ENCODE measurements at regions not wholly inside any gene's neighbourhood (a gene's known extent, or its start where the extent isn't known, plus 50 kb on each side); places are given as distances from the start of the nearest gene placed in this dataset.

- FAIRE-seq = no peak
- no peak for ATAC-seq
Observed at GRCh38 chr4:19372390-19372789, 879.3 kb upstream of the SLIT2 start.

GRCh38 chr4:19368800-19369199 is 882.9 kb upstream of the SLIT2 start:
- POLR2A ChIA-PET = no interaction called here
- Histone ChIP-seq H3K79me2 (ENCODE audit: control insufficient read depth, insufficient read depth, low read length) (no peaks in the 10 kb centered on the region), H3K4me2 (ENCODE audit: control insufficient read depth, insufficient read depth) (no peak overlapping the region), H3K27ac (ENCODE audit: control insufficient read depth, insufficient read depth) (no peak overlapping the region), H4K20me1 (ENCODE audit: control insufficient read depth, insufficient read depth) (no peaks in the 10 kb centered on the region), H3K27me3 (replicated peaks in 1 of 2; ENCODE audit: control insufficient read depth in 2 of 2, insufficient read depth in 2 of 2, low read length in 1 of 2) (no peaks in the 10 kb centered on the region), H3K9ac (ENCODE audit: control insufficient read depth, insufficient read depth, low read length) (no peak overlapping the region), H3K9me3 (replicated peaks; ENCODE audit: control insufficient read depth, insufficient read depth, low read length) (no peaks in the 10 kb centered on the region), H3K4me3 (no peak overlapping the region), H3K4me1 (ENCODE audit: control insufficient read depth, insufficient read depth, low read length) (no peaks in the 10 kb centered on the region), H2AFZ (ENCODE audit: control insufficient read depth, low read depth, low read length) (no peak overlapping the region), H3K36me3 (ENCODE audit: control insufficient read depth in 2 of 2, insufficient read depth in 2 of 2, low read length in 1 of 2) (no peaks in the 10 kb centered on the region)
- in situ Hi-C loops (cut with MboI) = no loop called here
- FAIRE-seq = no peak
- ATAC-seq = no peak
- CTCF ChIA-PET = no interaction called here
- WGBS (ENCODE audit: insufficient coverage, insufficient replicate concordance, low lambda C conversion rate, missing lambda C conversion rate) = 4% methylated on average over 3 of the region's 3 CpGs
- no peak for DNase-seq (ENCODE audit: low read depth, low spot score)
- no TSS peak for BruUV-seq (replicated peaks)
- SMC1A ChIA-PET (ENCODE audit: uncharacterized antibody, unreplicated experiment) = no interaction called here
- intact Hi-C loops (cut with micrococcal nuclease; ENCODE audit: unreplicated experiment) = no loop called here
- RAD21 ChIA-PET (ENCODE audit: unreplicated experiment) = no interaction called here
- TF ChIP-seq CHD1 (IDR thresholded peaks at IDR 0.05; ENCODE audit: low read depth, low read length) = no peak
- TF ChIP-seq CREM (IDR thresholded peaks at IDR 0.05; ENCODE audit: low read depth) = no peak
- TF ChIP-seq, protein P1, sequence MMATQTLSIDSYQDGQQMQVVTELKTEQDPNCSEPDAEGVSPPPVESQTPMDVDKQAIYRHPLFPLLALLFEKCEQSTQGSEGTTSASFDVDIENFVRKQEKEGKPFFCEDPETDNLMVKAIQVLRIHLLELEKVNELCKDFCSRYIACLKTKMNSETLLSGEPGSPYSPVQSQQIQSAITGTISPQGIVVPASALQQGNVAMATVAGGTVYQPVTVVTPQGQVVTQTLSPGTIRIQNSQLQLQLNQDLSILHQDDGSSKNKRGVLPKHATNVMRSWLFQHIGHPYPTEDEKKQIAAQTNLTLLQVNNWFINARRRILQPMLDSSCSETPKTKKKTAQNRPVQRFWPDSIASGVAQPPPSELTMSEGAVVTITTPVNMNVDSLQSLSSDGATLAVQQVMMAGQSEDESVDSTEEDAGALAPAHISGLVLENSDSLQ (IDR thresholded peaks at IDR 0.05) = no peak
- no peak for TF ChIP-seq BCL11A (IDR thresholded peaks at IDR 0.05; ENCODE audit: low read depth, low read length)
- no peak for TF ChIP-seq ZBTB11 (CRISPR knock-in tag; IDR thresholded peaks at IDR 0.05)
- no peak for TF ChIP-seq RELA (IDR thresholded peaks at IDR 0.05; ENCODE audit: borderline replicate concordance, partially characterized antibody)
- TF ChIP-seq NFYB (IDR thresholded peaks at IDR 0.05; ENCODE audit: insufficient read depth, low read depth, low read length) = no peak
- no peak for TF ChIP-seq CEBPB (IDR thresholded peaks at IDR 0.05; ENCODE audit: borderline replicate concordance in 1 of 2, low read depth in 2 of 2, low read length in 2 of 2)
- TF ChIP-seq, protein P2, sequence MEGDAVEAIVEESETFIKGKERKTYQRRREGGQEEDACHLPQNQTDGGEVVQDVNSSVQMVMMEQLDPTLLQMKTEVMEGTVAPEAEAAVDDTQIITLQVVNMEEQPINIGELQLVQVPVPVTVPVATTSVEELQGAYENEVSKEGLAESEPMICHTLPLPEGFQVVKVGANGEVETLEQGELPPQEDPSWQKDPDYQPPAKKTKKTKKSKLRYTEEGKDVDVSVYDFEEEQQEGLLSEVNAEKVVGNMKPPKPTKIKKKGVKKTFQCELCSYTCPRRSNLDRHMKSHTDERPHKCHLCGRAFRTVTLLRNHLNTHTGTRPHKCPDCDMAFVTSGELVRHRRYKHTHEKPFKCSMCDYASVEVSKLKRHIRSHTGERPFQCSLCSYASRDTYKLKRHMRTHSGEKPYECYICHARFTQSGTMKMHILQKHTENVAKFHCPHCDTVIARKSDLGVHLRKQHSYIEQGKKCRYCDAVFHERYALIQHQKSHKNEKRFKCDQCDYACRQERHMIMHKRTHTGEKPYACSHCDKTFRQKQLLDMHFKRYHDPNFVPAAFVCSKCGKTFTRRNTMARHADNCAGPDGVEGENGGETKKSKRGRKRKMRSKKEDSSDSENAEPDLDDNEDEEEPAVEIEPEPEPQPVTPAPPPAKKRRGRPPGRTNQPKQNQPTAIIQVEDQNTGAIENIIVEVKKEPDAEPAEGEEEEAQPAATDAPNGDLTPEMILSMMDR (IDR thresholded peaks at IDR 0.05 in 2 of 3, conservative IDR thresholded peaks at IDR 0.05 in 1 of 3; ENCODE audit: control insufficient read depth in 2 of 3, extremely low read depth in 1 of 3, insufficient read depth in 1 of 3, low read depth in 3 of 3, low read length in 3 of 3) = no peak
- TF ChIP-seq MAX (IDR thresholded peaks at IDR 0.05; ENCODE audit: low read depth, low read length) = no peak
- no peak for TF ChIP-seq WRNIP1 (IDR thresholded peaks at IDR 0.05; ENCODE audit: borderline replicate concordance, low read depth, low read length)

More at GRCh38 chr4:19372390-19372789, 879.3 kb upstream of the SLIT2 start:
- H3K4me2 ChIP-seq (ENCODE audit: control insufficient read depth, insufficient read depth) = no peak overlapping the region
- no peaks in the 10 kb centered on the region for H3K79me2 ChIP-seq (ENCODE audit: control insufficient read depth, insufficient read depth, low read length)
- H3K4me3 ChIP-seq = no peak overlapping the region
- H3K27me3 ChIP-seq (replicated peaks in 1 of 2; ENCODE audit: control insufficient read depth in 2 of 2, insufficient read depth in 2 of 2, low read length in 1 of 2) = no peaks in the 10 kb centered on the region
- no peak overlapping the region for H3K27ac ChIP-seq (ENCODE audit: control insufficient read depth, insufficient read depth)
- ChIA-PET SMC1A (ENCODE audit: uncharacterized antibody, unreplicated experiment) (no interaction called here), RAD21 (ENCODE audit: unreplicated experiment) (no interaction called here), POLR2A (no interaction called here), CTCF (no interaction called here)
- BruUV-seq (replicated peaks) = no TSS peak
- DNase-seq (ENCODE audit: low read depth, low spot score) = no peak
- H3K9ac ChIP-seq (ENCODE audit: control insufficient read depth, insufficient read depth, low read length) = no peak overlapping the region
- no peaks in the 10 kb centered on the region for H3K36me3 ChIP-seq (ENCODE audit: control insufficient read depth in 2 of 2, insufficient read depth in 2 of 2, low read length in 1 of 2)
- TF ChIP-seq SUZ12 (IDR thresholded peaks at IDR 0.05; ENCODE audit: unreplicated experiment) = no peak
- no peak for TF ChIP-seq SREBF1 (IDR thresholded peaks at IDR 0.05; ENCODE audit: low read length)
- H3K9me3 ChIP-seq (replicated peaks; ENCODE audit: control insufficient read depth, insufficient read depth, low read length) = no peaks in the 10 kb centered on the region; the same call in 2 of the 3 replicates
- intact Hi-C loops (cut with micrococcal nuclease; ENCODE audit: unreplicated experiment) (no loop called here), in situ Hi-C loops (cut with MboI) (no loop called here)
- WGBS (ENCODE audit: insufficient coverage, insufficient replicate concordance, low lambda C conversion rate, missing lambda C conversion rate) = 0% methylated on average over 2 of the region's 2 CpGs
- no peak overlapping the region for H2AFZ ChIP-seq (ENCODE audit: control insufficient read depth, low read depth, low read length)
- H3K4me1 ChIP-seq (ENCODE audit: control insufficient read depth, insufficient read depth, low read length) = no peaks in the 10 kb centered on the region
- H4K20me1 ChIP-seq (ENCODE audit: control insufficient read depth, insufficient read depth) = no peaks in the 10 kb centered on the region

All from GM12878 (cell line).